ENCODE measurements at regions not wholly inside any gene's neighbourhood (a gene's known extent, or its start where the extent isn't known, plus 50 kb on each side); places are given as distances from the start of the nearest gene placed in this dataset.
"Not testable (repeated sequence)": the region's sequence is repeated elsewhere in the genome, so short reads cannot be mapped to it uniquely, and the experiment has no call there.

GRCh38 chr21:14677013-14677412 is 130.9 kb upstream of the SAMSN1 start:
- no peak for DNase-seq

GRCh38 chr21:14675774-14676530 is 129.8 kb upstream of the SAMSN1 start:
- DNase-seq, result no peak

- DNase-seq, result no peak
Observed at GRCh38 chr21:14673649-14674048, 127.5 kb upstream of the SAMSN1 start.

- DNase-seq, result no peak
Observed at GRCh38 chr21:14672466-14672865, 126.4 kb upstream of the SAMSN1 start.

GRCh38 chr21:14670409-14670808 is 124.3 kb upstream of the SAMSN1 start:
- DNase-seq, result no peak

GRCh38 chr21:14669092-14669491 is 123.0 kb upstream of the SAMSN1 start:
- DNase-seq, result not testable (repeated sequence)

GRCh38 chr21:14657241-14658008 is 111.3 kb upstream of the SAMSN1 start:
- no peak for DNase-seq

GRCh38 chr21:14646893-14647292 is 100.8 kb upstream of the SAMSN1 start:
- no peak for DNase-seq

GRCh38 chr21:14645702-14646101 is 99.6 kb upstream of the SAMSN1 start:
- no peak for DNase-seq

GRCh38 chr21:14632359-14632758 is 86.2 kb upstream of the SAMSN1 start:
- no peak for DNase-seq

- no peak for DNase-seq
Observed at GRCh38 chr21:14630556-14631069, 84.5 kb upstream of the SAMSN1 start.

GRCh38 chr21:14629461-14629860 is 83.3 kb upstream of the SAMSN1 start:
- no peak for DNase-seq

GRCh38 chr21:14623079-14623478 is 77.0 kb upstream of the SAMSN1 start:
- DNase-seq, result not testable (repeated sequence)

- no peak for DNase-seq
Observed at GRCh38 chr21:14620152-14620551, 74.0 kb upstream of the SAMSN1 start.

- DNase-seq, result no peak
Observed at GRCh38 chr21:14617871-14618270, 71.8 kb upstream of the SAMSN1 start.

- DNase-seq, result no peak
Observed at GRCh38 chr21:14617040-14617393, 70.9 kb upstream of the SAMSN1 start.

GRCh38 chr21:14616380-14617039 is 70.4 kb upstream of the SAMSN1 start:
- DNase-seq, result no peak

GRCh38 chr21:14615359-14615974 is 69.4 kb upstream of the SAMSN1 start:
- no peak for DNase-seq

- no peak for DNase-seq
Observed at GRCh38 chr21:14614287-14614686, 68.2 kb upstream of the SAMSN1 start.

GRCh38 chr21:14613486-14614224 is 67.5 kb upstream of the SAMSN1 start:
- DNase-seq, result no peak

- DNase-seq, result not testable (repeated sequence)
Observed at GRCh38 chr21:14610119-14610518, 64.0 kb upstream of the SAMSN1 start.

GRCh38 chr21:14609274-14609673 is 63.2 kb upstream of the SAMSN1 start:
- no peak for DNase-seq

All from fibroblast of skin of right quadriceps (primary cell).